Bronchial epithelial cell (primary cell): ENCODE measurements at regions not wholly inside any gene's neighbourhood (a gene's known extent, or its start where the extent isn't known, plus 50 kb on each side); places are given as distances from the start of the nearest gene placed in this dataset.

ENCODE experiments used
- DNase-seq: peaks from one replicate; pipeline ENCODE4 v3.0.0-alpha.2; 2010; ENCODE audit warnings: low read depth
- FAIRE-seq: peaks from 2 replicates; lab custom pipeline; 2011; peaks lifted over from hg19 to GRCh38; lab: Jason Lieb, UNC
- H3K27me3 ChIP-seq: 2 replicates; pipeline ENCODE4 v1.5.1; 2011; ENCODE audit warnings: low read length; ENCODE audit not compliant: control insufficient read depth, insufficient read depth
- H3K36me3 ChIP-seq: 2 replicates; pipeline ENCODE4 v1.5.1; 2011; ENCODE audit warnings: low read length; ENCODE audit not compliant: control insufficient read depth, insufficient read depth
- H3K4me3 ChIP-seq: 2 replicates; pipeline ENCODE4 v1.5.1; 2011; ENCODE audit warnings: mild to moderate bottlenecking, low read depth, low read length, control low read depth
- TF ChIP-seq, protein P1 (sequence below): IDR thresholded peaks from 2 replicates; pipeline ENCODE4 v1.5.1; 2011; ENCODE audit warnings: mild to moderate bottlenecking, moderate library complexity, low read length, control low read depth, inconsistent platforms; ENCODE audit not compliant: insufficient read depth, severe bottlenecking

DNA sequence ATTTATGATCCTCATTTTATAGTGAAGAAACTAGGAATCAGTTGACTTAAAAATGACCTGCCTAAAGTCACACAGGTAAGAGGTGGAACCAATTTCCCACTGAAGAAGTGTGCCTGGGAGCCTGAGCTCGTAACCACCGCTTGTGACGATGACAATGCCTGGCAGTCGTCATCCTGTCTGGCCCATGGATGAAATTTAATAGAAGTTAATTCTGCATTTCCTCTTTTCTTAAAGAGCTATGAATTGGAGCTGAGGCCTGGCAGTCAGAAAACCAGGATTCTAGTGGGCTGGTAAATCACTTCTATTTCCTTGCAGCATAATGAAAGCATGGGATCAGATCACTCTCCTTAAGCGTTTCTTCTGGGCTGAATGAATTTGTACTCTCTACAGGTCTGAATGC, 200.0 kb upstream of the SGK1 start:
- no peaks in the 10 kb centered on the region for H3K27me3 ChIP-seq
- FAIRE-seq: no peak
- DNase-seq: no peak
- H3K4me3 ChIP-seq: no peak overlapping the region
- no peaks in the 10 kb centered on the region for H3K36me3 ChIP-seq
- TF ChIP-seq, protein P1, sequence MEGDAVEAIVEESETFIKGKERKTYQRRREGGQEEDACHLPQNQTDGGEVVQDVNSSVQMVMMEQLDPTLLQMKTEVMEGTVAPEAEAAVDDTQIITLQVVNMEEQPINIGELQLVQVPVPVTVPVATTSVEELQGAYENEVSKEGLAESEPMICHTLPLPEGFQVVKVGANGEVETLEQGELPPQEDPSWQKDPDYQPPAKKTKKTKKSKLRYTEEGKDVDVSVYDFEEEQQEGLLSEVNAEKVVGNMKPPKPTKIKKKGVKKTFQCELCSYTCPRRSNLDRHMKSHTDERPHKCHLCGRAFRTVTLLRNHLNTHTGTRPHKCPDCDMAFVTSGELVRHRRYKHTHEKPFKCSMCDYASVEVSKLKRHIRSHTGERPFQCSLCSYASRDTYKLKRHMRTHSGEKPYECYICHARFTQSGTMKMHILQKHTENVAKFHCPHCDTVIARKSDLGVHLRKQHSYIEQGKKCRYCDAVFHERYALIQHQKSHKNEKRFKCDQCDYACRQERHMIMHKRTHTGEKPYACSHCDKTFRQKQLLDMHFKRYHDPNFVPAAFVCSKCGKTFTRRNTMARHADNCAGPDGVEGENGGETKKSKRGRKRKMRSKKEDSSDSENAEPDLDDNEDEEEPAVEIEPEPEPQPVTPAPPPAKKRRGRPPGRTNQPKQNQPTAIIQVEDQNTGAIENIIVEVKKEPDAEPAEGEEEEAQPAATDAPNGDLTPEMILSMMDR: no peak

DNA sequence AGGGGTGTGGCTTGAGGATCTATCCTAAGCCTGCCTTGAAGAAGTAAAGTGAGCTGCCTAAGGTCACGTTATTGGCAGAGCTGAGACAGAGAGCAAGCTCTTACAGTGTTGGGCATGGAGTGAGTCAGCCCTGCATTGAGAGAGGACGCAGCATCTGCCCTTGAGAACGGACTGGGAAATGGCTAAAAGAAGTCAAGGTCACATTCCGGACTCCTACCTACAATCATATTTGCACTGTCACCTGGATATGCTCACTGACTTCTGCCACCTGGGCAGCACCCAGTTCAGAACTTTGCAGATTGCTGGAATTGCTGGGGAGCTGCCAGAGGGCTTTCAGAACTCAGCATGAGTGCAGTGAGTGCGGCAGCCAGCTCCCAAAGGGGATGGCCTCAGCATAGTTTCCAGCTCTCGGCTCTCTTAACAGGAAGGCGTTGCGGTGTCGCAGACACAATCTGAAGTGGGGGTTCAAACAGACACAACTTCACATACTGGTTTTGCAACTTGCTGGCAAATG, 199.3 kb upstream of the SGK1 start:
- no peak overlapping the region for H3K4me3 ChIP-seq

DNA sequence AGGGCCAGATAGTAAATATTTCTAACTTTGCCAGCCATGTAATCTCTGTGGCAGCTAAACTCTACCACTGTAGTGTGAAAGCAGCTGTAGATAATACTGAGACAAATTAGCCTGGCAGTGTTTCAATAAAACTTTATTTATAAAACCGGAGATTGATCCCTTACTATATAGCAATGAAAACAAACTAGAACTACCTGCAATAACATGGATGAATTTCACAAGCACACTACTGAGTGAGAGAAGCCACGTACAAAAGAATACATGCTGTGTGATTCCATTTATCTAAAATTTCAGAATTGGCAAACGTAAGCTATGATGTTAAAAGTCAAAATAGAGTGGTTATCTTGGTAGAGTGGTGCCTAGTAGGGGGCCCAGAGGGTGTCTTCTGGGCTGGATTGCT, 198.7 kb upstream of the SGK1 start:
- H3K27me3 ChIP-seq: no peaks in the 10 kb centered on the region
- DNase-seq (no peak), FAIRE-seq (no peak)
- TF ChIP-seq, protein P1: no peak
- H3K36me3 ChIP-seq: no peaks in the 10 kb centered on the region
- H3K4me3 ChIP-seq: no peak overlapping the region

More for the DNA sequence above, 199.3 kb upstream of the SGK1 start:
- peak; percentile 79 for DNase-seq
- TF ChIP-seq, protein P1: no peak
- no peaks in the 10 kb centered on the region for H3K36me3 ChIP-seq
- FAIRE-seq: peak; percentile 43
- H3K27me3 ChIP-seq: no peaks in the 10 kb centered on the region

DNA sequence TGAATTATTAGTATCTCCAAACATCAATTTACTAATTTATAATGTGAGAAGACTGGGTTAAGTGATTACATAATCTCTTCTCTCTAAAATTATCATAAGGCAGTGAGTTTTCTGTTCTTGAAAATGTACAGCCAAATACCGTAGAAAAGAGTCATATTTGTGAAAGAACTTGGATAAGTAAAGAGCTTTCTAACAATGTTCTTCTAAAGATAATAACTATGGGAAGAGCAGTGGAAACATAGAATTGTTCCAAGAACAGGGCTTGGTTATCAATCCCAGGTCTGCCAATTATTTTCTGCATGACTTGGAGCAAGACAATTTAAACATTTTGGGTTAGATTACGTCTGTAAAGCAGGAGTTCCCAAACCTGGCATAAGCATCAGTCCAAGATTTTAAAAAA, 198.1 kb upstream of the SGK1 start:
- no peaks in the 10 kb centered on the region for H3K36me3 ChIP-seq
- DNase-seq: no peak
- no peaks in the 10 kb centered on the region for H3K27me3 ChIP-seq
- no peak overlapping the region for H3K4me3 ChIP-seq
- no peak for FAIRE-seq
- TF ChIP-seq, protein P1: no peak

DNA sequence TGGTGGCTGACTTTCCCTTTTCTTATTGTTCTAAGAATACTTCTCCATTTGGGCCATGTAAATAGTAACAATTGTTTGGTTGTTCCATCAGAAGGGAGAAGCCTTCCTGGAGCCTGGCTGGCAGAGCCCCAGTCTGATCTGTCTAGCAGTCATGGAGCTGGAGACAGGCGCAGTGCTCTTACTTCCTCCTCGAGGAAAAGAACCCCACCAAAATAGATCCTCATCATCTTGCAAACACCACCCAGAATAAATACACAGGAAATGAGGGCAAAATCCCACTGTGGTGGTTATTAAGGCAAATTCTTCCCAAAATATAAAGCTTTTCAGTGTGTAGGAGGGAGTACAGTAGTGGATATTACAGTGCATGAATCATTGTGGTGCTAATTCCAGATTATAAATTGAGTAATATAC, 195.1 kb upstream of the SGK1 start:
- H3K36me3 ChIP-seq: no peaks in the 10 kb centered on the region
- no peak for DNase-seq
- no peak for FAIRE-seq
- TF ChIP-seq, protein P1: no peak
- H3K4me3 ChIP-seq: no peak overlapping the region
- H3K27me3 ChIP-seq: no peaks in the 10 kb centered on the region
